K562 (cell line): ENCODE measurements at regions not wholly inside any gene's neighbourhood (a gene's known extent, or its start where the extent isn't known, plus 50 kb on each side); places are given as distances from the start of the nearest gene placed in this dataset.

Experiments used
- ATAC-seq: fragments of 200-7000 bp; cut with Tn5 transposase; 3 replicates; pipeline ENCODE4 v1.9.1; 2020; ENCODE audit warnings: moderate library complexity
- BruUV-seq: library from RNA; stranded (reverse); fragments of 400-500 nt; replicated peaks from 2 replicates; lab custom pipeline; 2021; lab: Mats Ljungman, UMichigan
- CTCF ChIA-PET: fragments of 300-600 bp; formaldehyde crosslinking; extraction: SDS; loops from one replicate; lab custom pipeline; 2021; ENCODE audit warnings: low intra/inter-chr PET ratio; lab: Yijun Ruan, JAX
- POLR2A ChIA-PET: fragments of 300-600, 350-650 bp; sonication (Branson Sonifier 250); formaldehyde crosslinking; extraction: SDS; loops from one replicate; lab custom pipeline; 2021; ENCODE audit warnings: antibody characterized with exemption, inconsistent platforms; lab: Yijun Ruan, JAX
- DNase-seq, 4 experiments: peaks; one replicate each; pipeline versions ENCODE4 v3.0.0 to v3.0.0-alpha.2; 2011 to 2018; ENCODE audit warnings: low spot score in 3 of 4, mixed read lengths in 3 of 4; ENCODE audit errors: extremely low read depth in 1 of 4
- FAIRE-seq: peaks from 2 replicates; lab custom pipeline; 2011; peaks lifted over from hg19 to GRCh38; lab: Jason Lieb, UNC
- H2AFZ ChIP-seq: 2 replicates; pipeline ENCODE4 v1.6.0; 2011; ENCODE audit warnings: low read depth, low read length, control low read depth, inconsistent platforms
- H3K27ac ChIP-seq: fragments of 200-600 bp; 3 replicates; pipeline ENCODE4 v1.8.0; 2011; ENCODE audit warnings: low read depth, mild to moderate bottlenecking, control low read depth, inconsistent platforms, low read length, moderate library complexity, mixed read lengths; ENCODE audit errors: extremely low read depth
- H3K27me3 ChIP-seq, 2 experiments: fragments of 300-600 bp in 1 of 2; 2 replicates in 1 of 2; 3 replicates in 1 of 2; pipeline versions ENCODE4 v1.6.0 to v1.8.0; 2011; ENCODE audit warnings: inconsistent platforms in 2 of 2, low read length in 2 of 2, mild to moderate bottlenecking in 1 of 2, mixed read lengths in 1 of 2, moderate library complexity in 1 of 2; ENCODE audit not compliant: control insufficient read depth in 2 of 2, insufficient read depth in 2 of 2
- H3K36me3 ChIP-seq: fragments of 300-600 bp; 3 replicates; pipeline ENCODE4 v1.8.0; 2011; ENCODE audit warnings: mild to moderate bottlenecking, low read length, inconsistent platforms; ENCODE audit not compliant: control insufficient read depth, insufficient read depth
- H3K4me1 ChIP-seq, 2 experiments: fragments of 200-600 bp in 1 of 2; replicated peaks in 1 of 2; 2 replicates in 1 of 2; 3 replicates in 1 of 2; pipeline versions ENCODE4 v1.5.1 to v1.8.0; 2011; ENCODE audit warnings: inconsistent platforms in 2 of 2, low read length in 2 of 2, mild to moderate bottlenecking in 1 of 2, mixed read lengths in 1 of 2, moderate library complexity in 1 of 2; ENCODE audit not compliant: control insufficient read depth in 2 of 2, insufficient read depth in 2 of 2
- H3K4me2 ChIP-seq: 2 replicates; pipeline ENCODE4 v1.6.1; 2011; ENCODE audit warnings: low read length, control low read depth, inconsistent platforms, mixed read lengths; ENCODE audit not compliant: insufficient read depth
- H3K4me3 ChIP-seq: fragments of 200-600 bp; sonication (generic), shearing (Covaris generic); 2 replicates; pipeline ENCODE4 v1.5.1; 2016; ENCODE audit warnings: control low read depth, inconsistent platforms
- H3K79me2 ChIP-seq: fragments of 200-600 bp; 3 replicates; pipeline ENCODE4 v1.8.0; 2011; ENCODE audit warnings: low read length, inconsistent platforms; ENCODE audit not compliant: control insufficient read depth, insufficient read depth
- H3K9ac ChIP-seq, 2 experiments: 2 replicates each; pipeline versions ENCODE4 v1.6.0 to v1.6.1; 2011; ENCODE audit warnings: low read depth in 2 of 2, low read length in 2 of 2, control low read depth in 1 of 2, inconsistent platforms in 1 of 2, mild to moderate bottlenecking in 1 of 2, mixed read lengths in 1 of 2; ENCODE audit not compliant: insufficient read depth in 1 of 2
- H3K9me1 ChIP-seq: one replicate; pipeline ENCODE4 v1.6.0; 2011; ENCODE audit warnings: inconsistent platforms, mild to moderate bottlenecking, low read length, moderate library complexity; ENCODE audit not compliant: control insufficient read depth, insufficient read depth
- H3K9me3 ChIP-seq: replicated peaks from 2 replicates; pipeline ENCODE4 v1.5.1; 2011; ENCODE audit warnings: low read depth, low read length, inconsistent platforms; ENCODE audit not compliant: control insufficient read depth, insufficient read depth
- H4K20me1 ChIP-seq: replicated peaks from 2 replicates; pipeline ENCODE4 v1.6.1; 2011; ENCODE audit warnings: low read length, inconsistent platforms, mixed read lengths; ENCODE audit not compliant: control insufficient read depth, insufficient read depth
- CCAR2 ChIP-seq: fragments of 200-400 bp; formaldehyde crosslinking; IDR thresholded peaks from 2 replicates; pipeline ENCODE4 v1.6.1; 2017; ENCODE audit warnings: mild to moderate bottlenecking, low read depth, low read length
- HDAC2 ChIP-seq: fragments of 450-650 bp; IDR thresholded peaks from 2 replicates; pipeline ENCODE4 v1.6.1; 2016; ENCODE audit warnings: mild to moderate bottlenecking
- HDAC8 ChIP-seq: fragments of 450-650 bp; IDR thresholded peaks from 2 replicates; pipeline ENCODE4 v1.6.1; 2016; ENCODE audit warnings: mild to moderate bottlenecking, missing genetic modification characterization, moderate library complexity, missing compliant biosample characterization
- ID3 ChIP-seq, 2 experiments: fragments of 250-450 bp in 1 of 2; fragments of 450-650 bp in 1 of 2; sonication (Bioruptor Pico) in 1 of 2; IDR thresholded peaks; 2 replicates each; pipeline versions ENCODE4 v1.6.1 to v1.8.0; 2016 to 2021; ENCODE audit warnings: mild to moderate bottlenecking in 2 of 2, moderate library complexity in 2 of 2, missing compliant biosample characterization in 1 of 2, missing genetic modification characterization in 1 of 2
- MED1 ChIP-seq: sonication (generic); formaldehyde crosslinking; IDR thresholded peaks from 2 replicates; pipeline ENCODE4 v1.8.1; 2023; ENCODE audit warnings: missing genetic modification reagents, borderline replicate concordance
- NKRF ChIP-seq: fragments of 450-650 bp; IDR thresholded peaks from 2 replicates; pipeline ENCODE4 v1.6.1; 2016; ENCODE audit warnings: borderline replicate concordance
- NONO ChIP-seq, 2 experiments: fragments of 200-400 bp in 1 of 2; fragments of 450-650 bp in 1 of 2; formaldehyde crosslinking in 1 of 2; IDR thresholded peaks; 2 replicates each; pipeline ENCODE4 v1.6.1; 2017; ENCODE audit warnings: low read depth in 2 of 2, mild to moderate bottlenecking in 2 of 2, moderate library complexity in 2 of 2, low read length in 1 of 2
- PHF20 ChIP-seq: fragments of 450-650 bp; IDR thresholded peaks from 2 replicates; pipeline ENCODE4 v1.6.1; 2018; ENCODE audit not compliant: partially characterized antibody
- PTTG1 ChIP-seq: fragments of 450-650 bp; IDR thresholded peaks from 2 replicates; pipeline ENCODE4 v1.6.1; 2016; ENCODE audit warnings: low read depth, mild to moderate bottlenecking, missing genetic modification characterization, missing compliant biosample characterization
- SAFB ChIP-seq: fragments of 200-400 bp; formaldehyde crosslinking; IDR thresholded peaks from 2 replicates; pipeline ENCODE4 v1.6.1; 2017; ENCODE audit warnings: low read depth, low read length, borderline replicate concordance
- STAT5B ChIP-seq: fragments of 250-450 bp; sonication (Bioruptor Pico); IDR thresholded peaks from 2 replicates; pipeline ENCODE4 v1.8.0; 2021; ENCODE audit warnings: mild to moderate bottlenecking, inconsistent platforms
- TCF7 ChIP-seq: sonication (generic); IDR thresholded peaks from 2 replicates; pipeline ENCODE4 v1.6.1; 2016; ENCODE audit warnings: antibody characterized with exemption, borderline replicate concordance
- ZBTB34 ChIP-seq: fragments of 250-450 bp; sonication (Bioruptor Pico); IDR thresholded peaks from 2 replicates; pipeline ENCODE4 v1.8.0; 2021; ENCODE audit warnings: mild to moderate bottlenecking, moderate library complexity
- ZEB2 ChIP-seq: fragments of 450-650 bp; IDR thresholded peaks from 2 replicates; pipeline ENCODE4 v1.6.1; 2016
- ZFPM2 ChIP-seq: fragments of 250-450 bp; sonication (Bioruptor Pico); IDR thresholded peaks from 2 replicates; pipeline ENCODE4 v1.5.1; 2022; ENCODE audit warnings: mild to moderate bottlenecking
- WGBS: fragments of 100-300 bp; shearing (Covaris generic); methylation state at CpG from one replicate; pipeline ENCODE4 v1.1.6; 2016; ENCODE audit warnings: low coverage, mixed read lengths; ENCODE audit not compliant: insufficient coverage; ENCODE audit errors: missing lambda C conversion rate; 5-methylcytosine and 5-hydroxymethylcytosine counted together
- in situ Hi-C: fragments of 300-500 bp; cut with MboI; formaldehyde crosslinking; loops from 4 replicates; pipeline ENCODE4 v1.15.0; 2018; ENCODE audit warnings: inconsistent platforms, mixed read lengths
- intact Hi-C: fragments of 100-400 bp; cut with micrococcal nuclease; formaldehyde crosslinking; loops from 2 replicates; pipeline ENCODE4 v1.14.2; 2022

- Histone ChIP-seq H3K79me2 (no peaks in the 10 kb centered on the region), H3K4me3 (no peak overlapping the region), H3K9ac (no peak overlapping the region), H3K9me1 (peaks cover 7% of the 10 kb centered on the region), H3K36me3 (no peaks in the 10 kb centered on the region), H3K27ac (no peak overlapping the region), H3K27me3 (no peaks in the 10 kb centered on the region), H3K4me1 (peaks cover 21% of the 10 kb centered on the region in 2 experiments), H3K4me2 (no peak overlapping the region), H4K20me1 (peaks cover 13% of the 10 kb centered on the region), H2AFZ (no peak overlapping the region), H3K9me3 (no peaks in the 10 kb centered on the region)
- ChIA-PET POLR2A (interaction anchor here (1.1 kb wide), 1 partner anchor 67 kb away, joined by 3 read pairs; no protein-coding TSS in a partner anchor), CTCF (no interaction called here)
- no peak for DNase-seq
- intact Hi-C loops: no loop called here
- no peak for ATAC-seq
- in situ Hi-C loops: no loop called here
- TF ChIP-seq HDAC8 (no peak), MED1 (CRISPR knock-in tag) (no peak), ZEB2 (no peak), PHF20 (no peak), TCF7 (no peak), SAFB (no peak), ZBTB34 (CRISPR knock-in tag) (no peak), NKRF (no peak), NONO (IDR thresholded peaks at IDR 0.05; ENCODE audit: low read depth in 2 of 2, low read length in 1 of 2) (no peak), HDAC2 (no peak), ZFPM2 (CRISPR knock-in tag) (no peak), STAT5B (CRISPR knock-in tag) (no peak), ID3 (CRISPR knock-in tag; IDR thresholded peaks at IDR 0.05) (no peak), ID3 (tag; IDR thresholded peaks at IDR 0.05) (no peak), CCAR2 (no peak), PTTG1 (tag) (no peak)
- no TSS peak for BruUV-seq
- no peak for FAIRE-seq
- 92% methylated on average over 2 of the region's 2 CpGs for WGBS
These were observed 129.8 kb downstream of the MACROH2A1 start for GRCh38 chr5:135269199-135269598.
